CD4-positive, alpha-beta T cell (primary cell): ENCODE measurements at regions not wholly inside any gene's neighbourhood (a gene's known extent, or its start where the extent isn't known, plus 50 kb on each side); places are given as distances from the start of the nearest gene placed in this dataset.

ENCODE experiments used
- ATAC-seq: fragments of 200-7000 bp; cut with Tn5 transposase; one replicate; pipeline ENCODE4 v1.10.0; 2022; ENCODE audit warnings: mild to moderate bottlenecking; ENCODE audit not compliant: poor library complexity
- CTCF ChIA-PET: fragments of 350-600 bp; sonication (Branson Sonifier 250); formaldehyde crosslinking; loops from one replicate; lab custom pipeline; 2021; ENCODE audit warnings: antibody characterized with exemption, inconsistent platforms; lab: Charles Lee
- POLR2A ChIA-PET: fragments of 350-600 bp; sonication (Branson Sonifier 250); formaldehyde crosslinking; loops from one replicate; lab custom pipeline; 2021; ENCODE audit warnings: antibody characterized with exemption, inconsistent platforms; lab: Charles Lee
- DNase-seq, 14 experiments: peaks; one replicate each; pipeline ENCODE4 v3.0.0-alpha.2; 2013 to 2020; ENCODE audit warnings: mixed read lengths in 2 of 14
- H3K27ac ChIP-seq, 2 donors: one replicate each; pipeline versions ENCODE4 v1.5.1 to v1.7.0; 2013; ENCODE audit warnings: low read length in 2 of 2, low read depth in 1 of 2, mild to moderate bottlenecking in 1 of 2
- H3K27me3 ChIP-seq, 2 experiments: 1 replicate in 1 of 2; 2 replicates in 1 of 2; pipeline versions ENCODE4 v1.6.1 to v1.7.0; 2013; ENCODE audit warnings: low read length in 2 of 2, control low read depth in 1 of 2, mild to moderate bottlenecking in 1 of 2, moderate library complexity in 1 of 2; ENCODE audit not compliant: insufficient read depth in 2 of 2, control insufficient read depth in 1 of 2
- H3K36me3 ChIP-seq: one replicate; pipeline ENCODE4 v1.6.1; 2013; ENCODE audit warnings: low read length, control low read depth; ENCODE audit not compliant: insufficient read depth
- H3K4me1 ChIP-seq: one replicate; pipeline ENCODE4 v1.6.1; 2013; ENCODE audit warnings: low read length, control low read depth; ENCODE audit not compliant: insufficient read depth
- H3K4me3 ChIP-seq: one replicate; pipeline ENCODE4 v1.5.1; 2013; ENCODE audit warnings: mild to moderate bottlenecking, low read length, moderate library complexity
- H3K9me3 ChIP-seq, 2 experiments: 1 replicate in 1 of 2; 2 replicates in 1 of 2; pipeline versions ENCODE4 v1.6.1 to v1.7.0; 2013; ENCODE audit warnings: low read length in 2 of 2, mild to moderate bottlenecking in 2 of 2, control low read depth in 1 of 2, moderate library complexity in 1 of 2; ENCODE audit not compliant: control insufficient read depth in 1 of 2, insufficient read depth in 1 of 2
- H3K27ac Mint-ChIP-seq: one replicate; pipeline ENCODE4 v1.8.0; 2020; ENCODE audit warnings: mixed read lengths
- H3K27me3 Mint-ChIP-seq: one replicate; pipeline ENCODE4 v1.8.0; 2021; ENCODE audit warnings: mixed read lengths
- H3K36me3 Mint-ChIP-seq: one replicate; pipeline ENCODE4 v1.8.0; 2021; ENCODE audit warnings: low read depth, mixed read lengths
- H3K4me1 Mint-ChIP-seq: one replicate; pipeline ENCODE4 v1.8.0; 2021; ENCODE audit warnings: low read depth, mixed read lengths
- H3K4me3 Mint-ChIP-seq: one replicate; pipeline ENCODE4 v1.8.0; 2020; ENCODE audit warnings: mild to moderate bottlenecking, mixed read lengths
- H3K9me3 Mint-ChIP-seq: one replicate; pipeline ENCODE4 v1.8.0; 2020; ENCODE audit warnings: mixed read lengths
- CTCF ChIP-seq: fragments of 200-600 bp; IDR thresholded peaks from one replicate; pipeline ENCODE4 v1.8.0; 2022; ENCODE audit warnings: antibody characterized with exemption, mild to moderate bottlenecking
- intact Hi-C, 2 experiments: fragments of 100-400 bp; cut with DNase I in 1 of 2; cut with micrococcal nuclease in 1 of 2; formaldehyde crosslinking; loops; one replicate each; pipeline versions ENCODE4 v1.15.1 to v1.9.0; 2023 to 2025; cut with DNase I, micrococcal nuclease

- H3K27me3 ChIP-seq, result no peaks in the 10 kb centered on the region
- H3K36me3 Mint-ChIP-seq, result no peaks in the 10 kb centered on the region
- no peaks in the 10 kb centered on the region for H3K9me3 Mint-ChIP-seq
- ChIA-PET CTCF (no interaction called here), POLR2A (no interaction called here)
- no peak for TF ChIP-seq CTCF
- no peaks in the 10 kb centered on the region for H3K36me3 ChIP-seq
- H3K27ac Mint-ChIP-seq, result no peak overlapping the region
- no peak overlapping the region for H3K27ac ChIP-seq
- intact Hi-C loops, result no loop called here
- no peaks in the 10 kb centered on the region for H3K9me3 ChIP-seq
- no peak overlapping the region for H3K4me3 ChIP-seq
- no peaks in the 10 kb centered on the region for H3K4me1 ChIP-seq
- no peak for DNase-seq
- H3K4me3 Mint-ChIP-seq, result no peak overlapping the region
- no peak for ATAC-seq
- H3K27me3 Mint-ChIP-seq, result no peaks in the 10 kb centered on the region
- no peaks in the 10 kb centered on the region for H3K4me1 Mint-ChIP-seq
Observed at GRCh38 chr9:86741311-86742208, 205.7 kb downstream of the GAS1 start.

- no peaks in the 10 kb centered on the region for H3K27me3 ChIP-seq
- DNase-seq (no peak), ATAC-seq (no peak)
- no peak overlapping the region for H3K4me3 ChIP-seq
- no peaks in the 10 kb centered on the region for H3K36me3 ChIP-seq
- no peaks in the 10 kb centered on the region for H3K4me1 ChIP-seq
- H3K9me3 ChIP-seq, result no peaks in the 10 kb centered on the region
- Mint-ChIP-seq H3K4me3 (no peak overlapping the region), H3K27me3 (no peaks in the 10 kb centered on the region), H3K4me1 (no peaks in the 10 kb centered on the region), H3K36me3 (no peaks in the 10 kb centered on the region), H3K9me3 (no peaks in the 10 kb centered on the region), H3K27ac (no peak overlapping the region)
- TF ChIP-seq CTCF, result no peak
- H3K27ac ChIP-seq, result no peak overlapping the region
- POLR2A ChIA-PET, result no interaction called here
- intact Hi-C loops, result no loop called here
- CTCF ChIA-PET, result interaction anchor here (1.8 kb wide), 1 partner anchor 10 kb away, joined by 3 read pairs; no protein-coding TSS in a partner anchor
Observed at GRCh38 chr9:86735772-86736458, 211.4 kb downstream of the GAS1 start.

- CTCF ChIA-PET, result interaction anchor here (1.8 kb wide), 1 partner anchor 9 kb away, joined by 3 read pairs; no protein-coding TSS in a partner anchor
- no peak overlapping the region for H3K4me3 Mint-ChIP-seq
Observed at GRCh38 chr9:86734771-86735170, 212.5 kb downstream of the GAS1 start.

More at GRCh38 chr9:86734771-86735170, 212.5 kb downstream of the GAS1 start:
- Mint-ChIP-seq H3K27me3 (no peaks in the 10 kb centered on the region), H3K27ac (no peak overlapping the region), H3K4me1 (no peaks in the 10 kb centered on the region), H3K36me3 (no peaks in the 10 kb centered on the region), H3K9me3 (no peaks in the 10 kb centered on the region)
- POLR2A ChIA-PET, result no interaction called here
- Histone ChIP-seq H3K36me3 (no peaks in the 10 kb centered on the region), H3K27ac (no peak overlapping the region), H3K4me3 (no peak overlapping the region), H3K9me3 (no peaks in the 10 kb centered on the region), H3K27me3 (no peaks in the 10 kb centered on the region), H3K4me1 (no peaks in the 10 kb centered on the region)
- ATAC-seq, result no peak
- intact Hi-C loops, result no loop called here
- TF ChIP-seq CTCF, result no peak
- no peak for DNase-seq
